ENCODE measurements at regions not wholly inside any gene's neighbourhood (a gene's known extent, or its start where the extent isn't known, plus 50 kb on each side); places are given as distances from the start of the nearest gene placed in this dataset.

- TF ChIP-seq EEA1 (CRISPR knock-in tag; IDR thresholded peaks at IDR 0.05; ENCODE audit: borderline replicate concordance) (no peak), KMT2A (CRISPR knock-in tag; IDR thresholded peaks at IDR 0.05) (no peak), NFRKB (IDR thresholded peaks at IDR 0.05) (no peak), ZNF3 (CRISPR knock-in tag; IDR thresholded peaks at IDR 0.05) (no peak), ZNF496 (CRISPR knock-in tag; IDR thresholded peaks at IDR 0.05; ENCODE audit: insufficient replicate concordance) (no peak), KMT2B (CRISPR knock-in tag; IDR thresholded peaks at IDR 0.05) (no peak), ZNF234 (CRISPR knock-in tag; conservative IDR thresholded peaks at IDR 0.05) (no peak), ZNF564 (CRISPR knock-in tag; IDR thresholded peaks at IDR 0.05) (no peak), BORCS8-MEF2B (CRISPR knock-in tag; IDR thresholded peaks at IDR 0.05) (no peak), ZNF225 (CRISPR knock-in tag; IDR thresholded peaks at IDR 0.05) (no peak)
These were observed 365.6 kb upstream of the KLF4 start (continued) for GRCh38 chr9:107855164-107855563.

GRCh38 chr9:107853461-107853860, 363.9 kb upstream of the KLF4 start:
- ATAC-seq, result no peak
- Histone ChIP-seq H3K27me3 (ENCODE audit: control insufficient read depth in 1 of 2, insufficient read depth in 2 of 2, low read length in 2 of 2) (no peaks in the 10 kb centered on the region; a peak in 1 of 5 replicates), H3K27ac (ENCODE audit: extremely low read length, insufficient read depth, low read length) (no peak overlapping the region), H4K20me1 (ENCODE audit: insufficient read depth, low read length) (no peaks in the 10 kb centered on the region), H3K79me2 (ENCODE audit: insufficient read depth, low read length) (no peaks in the 10 kb centered on the region), H3K4me2 (ENCODE audit: low read depth, low read length) (no peak overlapping the region), H2AFZ (ENCODE audit: low read length) (no peak overlapping the region), H3K4me1 (ENCODE audit: insufficient read depth, low read length) (no peaks in the 10 kb centered on the region), H3K4me3 (replicated peaks in 1 of 3; ENCODE audit: insufficient read depth in 1 of 3, low read depth in 2 of 3, low read length in 3 of 3) (no peak overlapping the region), H3K9me3 (ENCODE audit: low read length) (peaks cover 9% of the 10 kb centered on the region), H3K9ac (ENCODE audit: insufficient read depth, low read depth, low read length) (no peak overlapping the region), H3K36me3 (replicated peaks in 1 of 2; ENCODE audit: control insufficient read depth in 1 of 2, insufficient read depth in 2 of 2, low read length in 2 of 2) (no peaks in the 10 kb centered on the region)
- DNase-seq (ENCODE audit: low spot score), result no peak
- ChIA-PET POLR2A (no interaction called here), CTCF (ENCODE audit: low intra/inter-chr PET ratio, low total read pairs) (no interaction called here)
- in situ Hi-C loops (cut with HindIII; ENCODE audit: extremely low pct_ligation_motif_present, low pct_unique_long_range_greater_than_20kb) (no loop called here), intact Hi-C loops (cut with micrococcal nuclease; ENCODE audit: unreplicated experiment) (no loop called here)
- WGBS (ENCODE audit: low lambda C conversion rate), result 1% methylated on average over 6 of the region's 6 CpGs
- no peak for FAIRE-seq
- BruUV-seq (replicated peaks), result no TSS peak
- TF ChIP-seq ZNF224 (CRISPR knock-in tag; IDR thresholded peaks at IDR 0.05) (no peak), TEAD2 (CRISPR knock-in tag; IDR thresholded peaks at IDR 0.05) (no peak), ZNF501 (CRISPR knock-in tag; IDR thresholded peaks at IDR 0.05) (no peak), ZNF709 (CRISPR knock-in tag; IDR thresholded peaks at IDR 0.05) (no peak), KLF12 (CRISPR knock-in tag; IDR thresholded peaks at IDR 0.05; ENCODE audit: borderline replicate concordance) (no peak), ZNF710 (CRISPR knock-in tag; IDR thresholded peaks at IDR 0.05; ENCODE audit: borderline replicate concordance) (no peak), ZNF30 (CRISPR knock-in tag; IDR thresholded peaks at IDR 0.05) (no peak), PLSCR1 (CRISPR knock-in tag; IDR thresholded peaks at IDR 0.05; ENCODE audit: borderline replicate concordance) (no peak), PTBP1 (IDR thresholded peaks at IDR 0.05; ENCODE audit: low read depth, low read length, poor library complexity, severe bottlenecking) (no peak), NCOA1 (CRISPR knock-in tag; IDR thresholded peaks at IDR 0.05) (no peak), REL (CRISPR knock-in tag; conservative IDR thresholded peaks at IDR 0.05) (no peak), ZNF770 (CRISPR knock-in tag; IDR thresholded peaks at IDR 0.05) (no peak)

Measured in HepG2 (cell line).